HG02588 (cell line): ENCODE measurements at regions not wholly inside any gene's neighbourhood (a gene's known extent, or its start where the extent isn't known, plus 50 kb on each side); places are given as distances from the start of the nearest gene placed in this dataset.
"Not testable (repeated sequence)": the region's sequence is repeated elsewhere in the genome, so short reads cannot be mapped to it uniquely, and the experiment has no call there.

Source experiments
- ATAC-seq: cut with Tn5 transposase; IDR thresholded peaks from one replicate; pipeline ENCODE4 v1.9.1; 2021; ENCODE audit warnings: mild to moderate bottlenecking, moderate library complexity; ENCODE audit not compliant: unreplicated experiment

DNA sequence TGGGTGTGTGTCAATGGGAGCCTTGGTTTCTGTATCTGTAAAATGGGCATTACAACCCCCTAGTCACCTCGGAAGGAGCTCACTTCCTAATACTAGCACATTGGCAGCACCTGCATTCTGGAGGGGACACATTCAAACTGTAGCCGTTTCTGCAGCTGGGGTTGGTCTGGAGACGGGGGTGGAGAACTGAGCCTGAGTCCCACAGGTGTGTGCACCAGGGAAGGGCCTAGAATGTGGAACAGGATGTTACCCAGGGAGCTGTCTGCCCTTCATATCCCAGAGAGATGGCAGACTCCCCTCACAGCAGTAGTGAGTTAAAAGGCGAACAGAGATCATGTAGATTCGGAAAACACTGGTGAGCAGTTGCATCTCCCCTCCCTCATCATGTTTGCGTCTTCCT lies 272.8 kb upstream of the ZNF32 start:
- ATAC-seq: no peak

DNA sequence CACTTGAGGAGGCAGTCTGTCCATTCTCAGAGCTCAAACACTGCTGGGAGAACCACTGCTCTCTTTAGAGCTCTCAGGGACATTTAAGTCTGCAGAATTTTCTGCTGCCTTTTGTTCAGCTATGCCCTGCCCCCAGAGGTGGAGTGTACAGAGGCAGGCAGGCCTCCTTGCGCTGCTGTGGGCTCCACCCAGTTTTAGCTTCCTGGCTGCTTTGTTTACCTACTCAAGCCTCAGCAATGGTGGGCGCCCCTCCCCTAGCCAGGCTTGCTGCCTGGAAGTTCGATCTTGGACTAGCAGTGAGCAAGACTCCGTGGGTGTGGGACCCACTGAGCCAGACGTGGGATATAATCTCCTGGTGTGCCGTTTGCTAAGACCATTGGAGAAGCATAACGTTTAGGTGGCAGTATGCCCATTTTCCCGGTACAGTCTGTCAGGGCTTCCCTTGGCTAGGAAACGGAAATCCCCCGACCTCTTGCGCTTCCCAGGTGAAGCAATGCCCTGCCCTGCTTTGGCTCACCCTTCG lies 271.6 kb upstream of the ZNF32 start:
- not testable (repeated sequence) for ATAC-seq

DNA sequence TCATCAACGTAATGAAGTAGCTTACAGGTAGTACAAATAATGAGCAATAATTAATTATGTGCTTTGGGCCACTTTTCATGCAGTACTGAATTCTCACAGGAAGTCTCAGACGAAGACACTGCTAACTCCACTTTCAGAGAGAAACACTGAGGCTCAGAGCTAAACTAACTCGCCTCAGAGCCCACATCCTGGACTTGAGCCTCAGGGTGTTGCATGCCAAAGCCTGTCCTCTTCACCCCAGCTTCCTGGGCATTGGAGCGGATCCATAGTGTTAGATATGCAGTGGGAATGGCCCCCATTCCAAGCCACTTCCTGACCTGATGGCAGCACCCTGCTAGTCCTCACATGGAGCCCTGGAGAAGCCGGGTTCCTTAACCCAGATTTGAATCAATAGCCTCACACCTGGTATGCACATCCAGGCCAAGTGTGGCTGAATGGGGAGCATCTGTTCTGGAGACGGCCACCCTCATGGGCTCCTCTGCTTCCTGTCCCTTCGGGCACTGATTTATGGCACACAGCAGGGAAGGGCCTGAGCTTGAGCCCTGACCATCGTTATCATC lies 265.1 kb upstream of the ZNF32 start:
- ATAC-seq: no peak

DNA sequence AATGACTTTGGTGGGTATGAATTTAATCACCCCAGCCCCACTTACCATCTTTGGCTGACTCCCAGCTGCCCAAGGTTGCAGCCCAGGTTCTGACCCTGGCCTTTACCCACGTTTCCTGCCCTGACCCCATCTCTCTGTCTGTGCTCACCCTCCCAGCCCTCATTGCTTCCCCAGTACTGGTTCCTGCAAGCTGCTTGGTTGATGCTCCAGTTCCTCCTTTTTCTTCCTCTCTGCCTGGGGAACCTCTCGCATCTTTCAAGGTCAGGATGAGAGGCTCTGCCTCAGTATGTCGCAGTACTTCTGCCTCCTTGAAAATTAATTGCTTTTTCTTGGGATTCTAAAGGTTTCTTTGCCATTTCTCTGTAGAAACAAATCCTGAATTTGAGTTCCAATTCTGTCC lies 263.8 kb upstream of the ZNF32 start:
- ATAC-seq: no peak

DNA sequence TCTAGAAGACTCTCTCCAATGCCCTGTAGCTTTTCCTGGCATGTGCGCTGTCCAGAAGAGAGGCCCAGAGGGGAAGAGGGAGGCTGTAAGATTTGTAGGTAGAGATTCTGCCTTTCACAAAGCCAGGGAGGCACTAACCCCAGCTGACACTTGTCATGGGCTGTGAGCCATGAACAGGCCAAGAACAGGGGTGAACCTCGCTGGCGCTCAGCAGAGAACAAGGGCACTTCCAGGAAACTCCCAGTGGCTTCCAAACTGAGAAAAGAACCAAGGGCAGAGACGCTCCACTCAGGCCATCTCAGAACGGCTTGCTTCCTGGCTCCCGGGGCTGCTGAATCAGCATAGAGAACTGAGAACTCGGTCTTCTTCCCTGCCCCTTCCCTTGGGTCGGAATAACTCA lies 257.8 kb upstream of the ZNF32 start:
- no peak for ATAC-seq

DNA sequence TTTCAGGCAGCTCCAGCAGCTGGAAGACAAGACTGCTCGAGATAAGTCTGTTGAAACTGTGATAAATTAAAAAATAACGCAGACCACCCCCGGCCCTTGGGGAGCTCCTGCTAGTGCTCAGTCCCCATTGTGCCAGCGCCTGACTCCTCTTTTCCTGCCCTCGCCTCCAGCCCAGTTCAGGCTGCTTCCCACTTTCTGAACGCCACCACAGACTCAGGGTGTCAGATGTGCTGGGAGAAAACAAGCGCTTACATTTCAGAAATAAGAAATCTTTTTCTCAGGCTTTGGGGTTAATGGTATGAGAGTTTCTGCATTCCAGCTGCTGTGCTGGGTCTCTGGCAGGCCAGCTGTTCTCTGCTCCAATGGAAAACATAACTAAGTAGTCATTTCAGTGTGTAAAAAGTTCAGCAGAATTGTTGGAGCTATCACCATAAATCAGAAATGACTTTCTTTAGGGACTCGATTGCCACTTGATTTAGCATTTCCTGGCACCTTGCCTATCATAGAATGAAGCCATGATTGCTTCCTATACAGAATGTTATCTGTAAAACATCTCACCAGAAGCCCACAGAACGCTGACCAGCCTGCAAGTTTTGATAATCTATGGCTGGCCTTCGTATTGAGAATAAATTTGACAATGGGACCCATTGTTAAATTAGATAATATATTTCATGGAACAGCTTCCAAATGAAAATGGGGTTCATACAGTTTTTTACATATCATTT lies 257.0 kb upstream of the ZNF32 start:
- no peak for ATAC-seq

DNA sequence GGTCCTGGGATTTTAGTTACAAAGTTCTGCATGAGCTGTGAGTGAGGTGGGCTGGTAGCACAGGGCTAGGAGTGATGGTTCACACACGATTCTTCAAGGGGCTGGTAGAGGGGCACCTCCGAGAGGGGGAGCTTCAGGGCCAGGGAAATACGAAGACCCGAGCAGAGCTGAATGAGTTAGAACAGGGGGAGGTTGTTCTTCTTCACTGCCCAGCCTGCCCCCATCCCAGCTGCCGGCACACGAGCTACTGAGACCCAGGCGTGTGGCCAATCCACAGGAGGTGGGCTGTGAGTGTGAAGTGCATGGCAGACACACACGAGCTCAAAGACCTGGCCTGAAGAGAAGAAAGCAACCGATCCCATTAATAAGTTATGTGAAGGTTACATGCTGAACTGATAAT lies 256.2 kb upstream of the ZNF32 start:
- no peak for ATAC-seq

DNA sequence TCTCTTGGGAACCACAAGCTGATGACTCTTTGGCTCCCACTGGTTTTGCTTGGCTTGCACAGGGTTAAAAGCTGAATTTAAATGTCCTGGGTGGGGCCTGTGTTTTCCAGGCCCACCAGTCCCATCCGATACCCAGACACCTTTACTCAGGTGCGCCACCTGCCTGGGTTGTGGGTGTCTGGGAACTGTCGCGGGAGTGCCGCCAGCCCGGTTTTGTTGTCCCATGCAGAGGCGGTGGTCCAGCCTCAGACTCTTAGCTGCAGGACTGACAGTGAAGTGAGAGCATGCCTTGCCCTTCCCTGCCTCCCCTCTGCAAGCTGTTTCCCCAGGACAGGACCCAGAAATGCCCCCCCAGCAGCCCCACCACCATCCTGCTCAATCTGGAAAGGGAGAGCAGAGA lies 255.6 kb upstream of the ZNF32 start:
- ATAC-seq: no peak

DNA sequence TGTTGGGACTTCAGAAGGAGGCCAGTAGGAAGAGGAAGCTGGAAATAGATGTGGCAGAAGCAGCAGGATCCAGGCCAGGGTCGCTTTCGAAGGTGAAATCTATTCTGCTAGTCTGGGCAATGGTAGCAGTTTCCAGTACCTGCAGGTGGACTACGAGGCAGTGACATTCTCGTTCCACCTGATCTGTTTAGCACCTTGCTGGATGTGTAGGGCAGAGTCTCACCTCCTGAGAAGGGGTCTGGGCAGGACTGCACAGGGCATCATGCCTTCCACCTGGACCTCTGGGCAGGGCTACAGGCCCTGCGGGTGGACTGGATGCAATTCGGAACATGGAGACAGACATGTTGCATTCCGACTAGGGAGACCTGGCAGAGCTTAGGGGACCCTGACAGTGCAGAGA lies 254.8 kb upstream of the ZNF32 start:
- no peak for ATAC-seq

DNA sequence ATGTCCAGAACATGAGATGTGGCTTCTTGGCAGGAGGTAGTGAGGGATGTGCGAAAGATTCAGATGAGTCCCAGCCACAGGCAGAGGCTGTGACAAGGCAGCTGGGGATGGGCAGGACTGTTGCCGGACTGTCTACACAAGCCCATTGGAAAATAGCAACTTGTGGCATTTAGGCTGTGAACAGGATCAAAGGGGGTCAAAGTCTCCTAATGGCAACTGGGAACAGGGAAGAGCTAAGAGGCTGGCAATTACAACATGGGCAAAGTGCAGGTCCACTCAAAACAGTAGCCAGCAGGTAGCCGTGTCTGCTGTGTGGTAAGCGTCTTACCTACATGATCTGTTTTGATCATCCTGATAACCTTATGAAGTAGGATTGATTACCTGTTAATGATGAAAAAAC lies 254.2 kb upstream of the ZNF32 start:
- no peak for ATAC-seq

DNA sequence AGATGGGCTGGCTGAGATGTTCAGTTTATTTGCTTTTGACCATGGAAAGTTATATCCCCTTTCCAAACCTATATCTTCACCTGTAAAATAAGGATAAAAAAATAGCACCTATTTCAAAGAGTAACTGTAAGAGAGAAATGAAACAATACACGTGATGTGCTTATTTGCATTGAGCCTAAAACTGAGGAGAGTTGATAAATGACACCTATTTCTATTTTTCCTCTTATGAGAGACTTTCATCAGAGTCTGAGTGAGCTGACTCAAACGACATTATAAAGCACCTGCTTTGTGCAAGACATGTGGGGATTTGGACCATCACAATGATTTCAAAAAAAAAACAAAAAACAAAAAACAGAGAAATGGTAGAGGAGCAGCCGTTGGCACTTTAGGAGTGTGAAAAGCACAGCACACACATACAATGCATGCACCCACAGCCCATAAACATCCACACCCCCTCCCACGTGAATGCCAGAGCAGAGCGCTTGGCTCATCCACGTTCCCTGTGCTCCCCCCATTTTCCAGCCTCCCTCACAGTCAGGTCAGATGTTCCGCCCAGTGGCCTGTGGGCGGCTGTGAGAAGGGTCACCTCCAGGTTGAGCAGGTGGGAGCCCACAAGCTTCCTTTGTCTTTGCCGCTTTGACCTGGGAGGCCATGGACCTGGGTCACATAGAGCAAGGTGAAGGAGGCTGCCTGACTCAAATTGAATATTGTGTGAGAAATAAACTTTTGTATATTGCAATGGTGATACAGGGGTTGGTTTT lies 253.2 kb upstream of the ZNF32 start:
- ATAC-seq: no peak

DNA sequence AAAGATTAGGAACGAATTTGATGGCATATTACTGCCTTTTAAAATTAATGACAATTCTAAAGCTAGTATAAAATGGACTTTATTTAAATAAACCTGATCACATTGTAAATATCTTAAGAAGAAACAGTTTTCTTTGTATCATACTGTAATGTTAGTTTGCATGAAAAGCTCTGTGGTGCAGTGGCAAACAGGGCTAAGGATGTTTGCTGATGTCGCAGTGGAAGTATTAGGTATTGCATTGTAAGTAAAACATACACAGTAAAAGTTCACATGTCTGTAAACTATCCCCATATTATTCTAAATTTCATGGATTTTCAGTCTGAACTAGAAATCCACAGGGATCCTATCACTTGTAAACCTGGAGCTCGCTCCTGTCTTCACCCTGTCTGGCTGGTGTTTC lies 252.6 kb upstream of the ZNF32 start:
- ATAC-seq: no peak

DNA sequence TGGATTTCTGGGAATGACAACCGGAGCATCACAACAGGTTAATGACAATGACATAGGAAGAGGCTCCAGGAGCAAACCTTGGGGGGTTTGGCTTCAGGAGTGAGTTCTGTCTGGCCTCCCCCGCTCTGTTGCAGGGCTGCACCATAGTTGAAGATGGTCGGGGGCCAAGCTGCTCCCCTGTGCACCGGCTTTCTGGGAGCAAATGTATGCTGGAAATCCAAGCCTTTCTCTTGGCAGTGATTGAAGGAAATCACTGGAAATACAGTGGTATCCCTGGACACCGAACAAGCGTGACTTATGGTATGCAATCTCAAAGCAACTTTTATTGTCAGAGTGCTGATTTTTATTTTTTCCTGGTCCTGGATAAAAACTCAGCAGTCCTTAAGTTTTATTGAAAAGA lies 251.9 kb upstream of the ZNF32 start:
- ATAC-seq: no peak

DNA sequence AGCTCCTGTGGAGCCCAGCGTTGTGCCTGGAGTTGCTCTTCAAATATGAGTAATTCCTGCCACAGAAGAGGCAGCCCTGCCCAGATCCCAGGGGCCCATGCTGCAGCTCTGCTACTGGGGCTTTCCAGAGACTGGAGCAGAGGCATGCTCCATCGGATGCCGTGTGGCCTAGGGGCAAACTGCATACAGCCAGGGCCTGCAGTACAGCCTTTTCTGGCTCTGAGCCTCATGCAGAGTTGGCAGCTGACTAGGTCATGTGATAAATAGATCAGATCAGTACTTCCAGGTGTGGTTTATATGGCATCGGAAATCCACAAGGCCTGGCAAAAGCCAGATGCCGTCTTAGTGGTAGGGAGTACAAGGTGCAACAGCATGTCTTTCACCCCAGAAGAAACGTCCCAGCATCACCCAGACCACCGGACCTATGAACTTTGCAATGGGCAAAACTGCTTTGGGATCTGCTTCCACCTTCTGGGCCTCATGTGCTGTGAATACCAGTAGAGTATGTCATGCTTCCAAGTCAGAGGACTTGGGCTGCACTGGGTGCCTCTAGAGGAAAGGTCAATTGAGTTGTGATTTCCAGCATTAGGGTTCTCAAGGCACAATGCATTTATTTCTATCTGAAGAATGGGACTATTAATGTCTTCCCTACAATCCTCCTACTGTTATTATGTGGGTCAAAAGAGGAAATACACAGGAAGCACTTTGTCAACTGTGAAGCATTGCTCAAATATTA lies 250.7 kb upstream of the ZNF32 start:
- ATAC-seq: no peak

DNA sequence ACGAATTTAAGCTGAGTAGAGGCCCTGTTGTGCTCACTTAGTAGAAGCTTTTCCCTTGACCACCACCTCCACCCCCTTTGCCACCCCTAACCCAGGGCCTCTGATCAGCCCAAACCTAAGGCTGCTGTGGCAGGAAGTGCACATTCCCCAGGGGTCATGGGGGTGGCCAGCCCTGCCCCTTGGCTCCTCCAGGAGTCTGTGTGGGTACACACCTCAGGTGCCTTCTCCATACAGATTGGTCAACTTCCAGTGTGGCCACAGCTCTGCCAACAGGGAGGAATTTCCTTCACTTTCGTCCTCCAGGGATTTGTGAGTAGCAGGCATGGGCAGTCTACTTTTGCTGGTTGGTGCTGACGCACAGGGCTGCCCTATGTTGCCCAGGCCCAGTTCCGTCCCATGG lies 249.9 kb upstream of the ZNF32 start:
- no peak for ATAC-seq

DNA sequence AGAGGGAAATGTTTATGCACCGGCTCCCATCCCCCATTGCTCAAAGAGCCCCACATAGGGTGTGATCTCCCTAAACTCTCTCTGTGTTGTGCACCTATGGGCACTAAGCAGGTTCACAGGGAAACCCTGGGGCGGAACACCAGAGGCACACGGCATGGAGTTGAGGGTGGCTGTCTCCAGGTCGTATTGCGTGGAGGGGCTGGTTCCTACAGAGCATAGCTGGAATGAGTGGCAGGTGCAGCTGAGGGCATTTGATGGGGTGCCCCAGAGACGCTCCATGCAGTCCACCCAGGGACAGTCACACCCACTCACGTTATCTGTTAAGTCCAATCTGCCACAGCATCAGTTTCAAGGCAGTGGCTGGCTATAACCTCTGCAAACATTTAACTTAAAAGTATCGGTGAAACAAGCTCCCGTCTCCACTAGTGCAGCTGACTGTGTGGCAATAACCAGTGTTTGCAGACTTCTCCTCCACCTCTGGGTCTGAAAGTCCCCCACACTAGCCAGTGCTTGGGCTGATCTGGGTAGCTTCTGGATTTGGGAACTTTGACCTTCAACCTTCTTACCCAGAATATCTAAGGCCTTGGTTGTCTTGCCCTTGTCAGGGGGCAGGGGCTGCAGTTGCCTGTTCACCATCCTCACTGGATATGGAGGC lies 249.2 kb upstream of the ZNF32 start:
- no peak for ATAC-seq

DNA sequence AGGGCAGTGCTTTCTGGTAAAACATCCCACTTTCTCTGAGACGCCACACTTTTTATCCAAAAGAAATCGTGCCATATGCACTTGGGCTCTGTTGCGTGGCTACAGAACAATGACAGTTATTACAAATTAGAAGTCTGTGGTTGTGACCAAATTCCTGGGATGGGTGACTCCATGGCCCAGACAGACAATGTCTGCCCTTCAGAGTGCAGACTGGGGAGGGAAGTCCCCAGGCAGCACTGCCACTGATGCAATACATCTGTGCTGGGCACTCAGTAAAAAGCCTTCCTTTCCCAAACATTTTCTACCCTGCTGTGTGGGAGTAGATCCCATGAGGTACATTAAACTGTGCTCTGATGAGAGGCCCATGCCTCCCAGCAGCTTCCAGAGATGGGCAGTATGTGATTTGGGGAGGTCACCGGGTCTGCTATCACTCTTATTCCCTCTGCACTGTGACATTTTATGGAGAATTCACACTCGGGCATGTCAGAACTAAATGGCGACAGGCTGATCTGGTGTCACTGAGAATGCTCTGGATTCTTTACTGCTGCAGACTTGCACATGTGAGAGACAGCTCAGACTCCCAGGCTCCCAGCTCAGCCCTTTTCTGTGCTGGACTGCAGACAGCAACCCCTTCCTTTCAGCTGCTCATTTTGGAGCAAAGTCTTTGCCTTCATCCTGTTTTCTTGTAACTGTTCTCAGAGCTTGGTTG lies 243.5 kb upstream of the ZNF32 start:
- no peak for ATAC-seq

DNA sequence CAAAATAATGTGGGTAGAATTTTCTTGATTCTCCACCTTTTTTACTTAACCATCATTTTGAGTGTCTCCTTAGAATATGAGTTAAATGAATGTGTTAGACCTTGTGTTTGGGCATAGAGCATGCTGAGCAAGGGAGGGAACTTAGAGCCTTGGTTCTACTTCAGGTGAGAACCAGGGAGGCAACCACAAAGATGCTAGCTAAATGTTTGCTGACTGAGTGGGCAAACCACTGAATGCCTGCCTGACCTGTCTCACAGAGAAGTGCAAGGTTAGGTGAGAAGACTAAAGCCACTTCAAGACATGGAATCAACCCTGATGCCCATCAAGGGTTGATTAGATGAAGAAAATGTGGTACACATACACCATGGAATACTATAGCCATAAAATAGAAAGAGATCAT lies 242.6 kb upstream of the ZNF32 start:
- ATAC-seq: no peak

DNA sequence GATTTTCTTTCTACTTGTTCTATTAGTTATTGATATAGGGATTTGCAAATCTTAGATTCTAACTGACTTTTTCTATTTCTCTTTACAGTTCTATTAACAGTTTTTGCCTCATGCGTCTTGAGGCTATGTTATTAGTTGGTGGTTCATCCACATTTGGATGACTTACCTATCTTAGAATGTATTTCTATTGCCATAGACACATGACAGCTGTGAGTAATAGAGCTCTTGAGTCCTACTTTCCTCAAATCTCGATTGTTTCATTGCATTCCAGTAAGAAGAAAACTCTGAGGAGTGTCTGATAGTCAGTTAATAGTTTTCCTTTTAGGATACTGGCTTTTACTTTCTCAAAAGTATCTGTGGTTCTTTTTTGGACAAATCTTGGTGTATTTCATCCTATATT lies 241.4 kb upstream of the ZNF32 start:
- ATAC-seq: no peak

DNA sequence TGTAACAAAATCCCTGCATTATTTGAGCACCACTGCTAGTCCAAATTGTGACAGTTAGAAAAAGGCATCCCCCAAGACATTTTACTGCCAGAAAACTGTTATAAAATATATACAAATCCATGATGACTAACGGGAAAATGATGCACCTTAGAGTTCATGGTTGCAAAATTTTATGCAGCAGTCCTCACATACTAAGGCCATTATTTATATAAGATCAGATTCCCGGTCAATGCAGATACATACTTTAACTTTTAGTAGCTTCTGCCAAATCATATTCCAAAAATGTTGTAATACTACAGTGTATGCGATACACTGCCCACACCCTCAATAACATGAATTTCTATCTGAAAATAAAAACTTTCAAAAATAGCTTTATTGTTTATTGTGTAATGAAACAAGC lies 239.9 kb upstream of the ZNF32 start:
- no peak for ATAC-seq
